ENCODE measurements at regions not wholly inside any gene's neighbourhood (a gene's known extent, or its start where the extent isn't known, plus 50 kb on each side); places are given as distances from the start of the nearest gene placed in this dataset.

GRCh38 chr13:58979851-58980250, 1183.9 kb downstream of the DIAPH3 start:
- Histone ChIP-seq H3K36me3 (no peaks in the 10 kb centered on the region), H3K4me3 (no peak overlapping the region), H3K27me3 (no peaks in the 10 kb centered on the region), H3K4me1 (no peaks in the 10 kb centered on the region), H3K27ac (no peak overlapping the region), H3K9me3 (peaks cover 0 to 5% (median 0%) of the 10 kb centered on the region in 4 donors)
- intact Hi-C loops (cut with DNase I): no loop called here
- DNase-seq: no peak
- no peak for TF ChIP-seq EP300 (IDR thresholded peaks at IDR 0.05)
- TF ChIP-seq POLR2AphosphoS5 (IDR thresholded peaks at IDR 0.05): no peak
- no peak for TF ChIP-seq CTCF (IDR thresholded peaks at IDR 0.05)
- no peak for TF ChIP-seq POLR2A (IDR thresholded peaks at IDR 0.05)
- WGBS, 2 donors: 43 to 68% methylated on average over 2 of the region's 2 CpGs

- WGBS, 2 donors: 84 to 87% methylated on average over 3 of the region's 3 CpGs
- H3K4me3 ChIP-seq: no peak overlapping the region
- no peaks in the 10 kb centered on the region for H3K4me1 ChIP-seq
- TF ChIP-seq POLR2AphosphoS5 (IDR thresholded peaks at IDR 0.05) (no peak), CTCF (IDR thresholded peaks at IDR 0.05) (no peak), POLR2A (IDR thresholded peaks at IDR 0.05) (no peak), EP300 (IDR thresholded peaks at IDR 0.05) (no peak)
- peaks cover 0 to 5% (median 0%) of the 10 kb centered on the region in 4 donors for H3K9me3 ChIP-seq
- intact Hi-C loops (cut with DNase I): no loop called here
- no peaks in the 10 kb centered on the region for H3K27me3 ChIP-seq
- H3K27ac ChIP-seq: no peak overlapping the region
- H3K36me3 ChIP-seq: no peaks in the 10 kb centered on the region
- no peak for DNase-seq
Observed at GRCh38 chr13:58985845-58986244, 1177.9 kb downstream of the DIAPH3 start.

- Histone ChIP-seq H3K27ac (no peak overlapping the region), H3K4me3 (no peak overlapping the region), H3K27me3 (no peaks in the 10 kb centered on the region), H3K36me3 (no peaks in the 10 kb centered on the region), H3K4me1 (no peaks in the 10 kb centered on the region), H3K9me3 (no peaks in the 10 kb centered on the region)
- DNase-seq: no peak
- TF ChIP-seq EP300 (IDR thresholded peaks at IDR 0.05): no peak
- TF ChIP-seq POLR2AphosphoS5 (IDR thresholded peaks at IDR 0.05): no peak
- TF ChIP-seq POLR2A (IDR thresholded peaks at IDR 0.05): no peak
- TF ChIP-seq CTCF (IDR thresholded peaks at IDR 0.05): no peak
- 76 to 87% methylated on average over 1 of the region's 1 CpG for WGBS, 2 donors
- intact Hi-C loops (cut with DNase I): no loop called here
Observed at GRCh38 chr13:58989556-58989955, 1174.2 kb downstream of the DIAPH3 start.

DNA sequence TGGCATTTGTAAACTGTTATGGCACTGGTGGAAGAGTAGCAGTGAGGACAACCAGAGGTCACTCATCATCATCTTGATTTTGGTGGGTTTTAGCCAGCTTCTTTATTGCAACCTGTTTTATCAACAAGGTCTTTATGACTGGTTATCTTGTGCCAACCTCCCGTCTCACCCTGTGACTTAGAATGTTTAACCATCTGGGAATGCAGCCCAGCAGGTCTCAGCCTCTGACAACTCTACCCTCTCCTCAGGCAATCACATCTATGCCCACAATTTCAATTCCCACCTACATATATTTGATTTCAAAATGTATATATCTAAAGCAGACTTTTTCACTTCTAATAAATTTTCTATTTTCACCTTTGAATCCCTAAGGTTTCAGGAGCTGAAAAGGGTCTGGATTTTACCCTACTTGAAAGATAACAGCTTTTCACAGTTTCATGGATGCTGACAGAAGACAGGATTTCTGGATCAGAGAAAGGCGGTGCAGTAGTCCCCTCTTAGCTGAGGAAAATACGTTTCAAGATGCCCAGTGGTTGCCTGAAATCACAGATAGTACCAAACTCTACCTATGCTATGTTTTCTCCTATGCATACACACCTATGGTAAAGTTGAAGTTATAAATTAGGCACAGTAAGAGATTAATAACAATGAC, 1171.8 kb downstream of the DIAPH3 start:
- H3K4me1 ChIP-seq: no peaks in the 10 kb centered on the region
- TF ChIP-seq POLR2AphosphoS5 (IDR thresholded peaks at IDR 0.05): no peak
- TF ChIP-seq POLR2A (IDR thresholded peaks at IDR 0.05): no peak
- no peak for TF ChIP-seq CTCF (IDR thresholded peaks at IDR 0.05)
- no peak for TF ChIP-seq EP300 (IDR thresholded peaks at IDR 0.05)
- H3K27me3 ChIP-seq: no peaks in the 10 kb centered on the region
- no peaks in the 10 kb centered on the region for H3K9me3 ChIP-seq
- no peak overlapping the region for H3K4me3 ChIP-seq
- no peak for DNase-seq
- no peak overlapping the region for H3K27ac ChIP-seq
- intact Hi-C loops (cut with DNase I): no loop called here
- H3K36me3 ChIP-seq: no peaks in the 10 kb centered on the region
- WGBS, 2 donors: 50 to 77% methylated on average over 3 of the region's 3 CpGs

Data from sigmoid colon (tissue), 6 donors.